H54 (cell line): ENCODE measurements at regions not wholly inside any gene's neighbourhood (a gene's known extent, or its start where the extent isn't known, plus 50 kb on each side); places are given as distances from the start of the nearest gene placed in this dataset.

Source experiments
- DNase-seq: peaks from one replicate; pipeline ENCODE4 v3.0.0; 2011; ENCODE audit warnings: low spot score, mixed read lengths; ENCODE audit not compliant: insufficient read length
- FAIRE-seq: peaks from 3 replicates; lab custom pipeline; 2011; peaks lifted over from hg19 to GRCh38; lab: Jason Lieb, UNC
- POLR2A ChIP-seq: IDR thresholded peaks from 2 replicates; pipeline ENCODE4 v1.6.1; 2011; ENCODE audit warnings: low read depth, mild to moderate bottlenecking, low read length

GRCh38 chr10:3980144-3980543 is 195.1 kb upstream of the KLF6 start:
- TF ChIP-seq POLR2A = no peak
- FAIRE-seq (no peak), DNase-seq (no peak)

GRCh38 chr10:3978761-3979160 is 193.8 kb upstream of the KLF6 start:
- DNase-seq (no peak), FAIRE-seq (peak; percentile 53)
- TF ChIP-seq POLR2A = no peak

- TF ChIP-seq POLR2A = no peak
- FAIRE-seq (no peak), DNase-seq (no peak)
These were observed 193.2 kb upstream of the KLF6 start for GRCh38 chr10:3978174-3978573.

GRCh38 chr10:3977761-3978160 is 192.8 kb upstream of the KLF6 start:
- DNase-seq = no peak
- no peak for FAIRE-seq
- no peak for TF ChIP-seq POLR2A

GRCh38 chr10:3976718-3977117 is 191.7 kb upstream of the KLF6 start:
- TF ChIP-seq POLR2A = no peak
- no peak for FAIRE-seq
- DNase-seq = no peak

GRCh38 chr10:3976171-3976570 is 191.2 kb upstream of the KLF6 start:
- no peak for DNase-seq
- FAIRE-seq = no peak
- no peak for TF ChIP-seq POLR2A

- no peak for TF ChIP-seq POLR2A
- no peak for FAIRE-seq
- DNase-seq = no peak
These were observed 190.0 kb upstream of the KLF6 start for GRCh38 chr10:3975016-3975415.

GRCh38 chr10:3972460-3973301 is 187.7 kb upstream of the KLF6 start:
- DNase-seq = no peak

GRCh38 chr10:3971713-3972112 is 186.7 kb upstream of the KLF6 start:
- FAIRE-seq = no peak
- DNase-seq = no peak
- TF ChIP-seq POLR2A = no peak

More at GRCh38 chr10:3972460-3973301, 187.7 kb upstream of the KLF6 start:
- no peak for FAIRE-seq
- TF ChIP-seq POLR2A = no peak

GRCh38 chr10:3969876-3970666 is 185.1 kb upstream of the KLF6 start:
- FAIRE-seq = no peak
- no peak for DNase-seq
- TF ChIP-seq POLR2A = no peak

GRCh38 chr10:3968727-3969126 is 183.7 kb upstream of the KLF6 start:
- FAIRE-seq = no peak
- DNase-seq = no peak
- TF ChIP-seq POLR2A = no peak

GRCh38 chr10:3964516-3964915 is 179.5 kb upstream of the KLF6 start:
- DNase-seq (no peak), FAIRE-seq (no peak)
- no peak for TF ChIP-seq POLR2A

- FAIRE-seq (no peak), DNase-seq (no peak)
- no peak for TF ChIP-seq POLR2A
These were observed 178.2 kb upstream of the KLF6 start for GRCh38 chr10:3963191-3963673.

GRCh38 chr10:3961082-3961481 is 176.1 kb upstream of the KLF6 start:
- FAIRE-seq = no peak
- no peak for TF ChIP-seq POLR2A
- DNase-seq = no peak

- no peak for TF ChIP-seq POLR2A
- DNase-seq (no peak), FAIRE-seq (no peak)
These were observed 175.5 kb upstream of the KLF6 start for GRCh38 chr10:3960496-3960895.
